HG02623 (cell line): ENCODE measurements at regions not wholly inside any gene's neighbourhood (a gene's known extent, or its start where the extent isn't known, plus 50 kb on each side); places are given as distances from the start of the nearest gene placed in this dataset.
A peak's percentile ranks its signal among the peaks of the same experiment; 100 is the strongest.

Experiments
- ATAC-seq: cut with Tn5 transposase; IDR thresholded peaks from one replicate; pipeline ENCODE4 v1.9.1; 2021; ENCODE audit warnings: moderate library complexity; ENCODE audit not compliant: unreplicated experiment

DNA sequence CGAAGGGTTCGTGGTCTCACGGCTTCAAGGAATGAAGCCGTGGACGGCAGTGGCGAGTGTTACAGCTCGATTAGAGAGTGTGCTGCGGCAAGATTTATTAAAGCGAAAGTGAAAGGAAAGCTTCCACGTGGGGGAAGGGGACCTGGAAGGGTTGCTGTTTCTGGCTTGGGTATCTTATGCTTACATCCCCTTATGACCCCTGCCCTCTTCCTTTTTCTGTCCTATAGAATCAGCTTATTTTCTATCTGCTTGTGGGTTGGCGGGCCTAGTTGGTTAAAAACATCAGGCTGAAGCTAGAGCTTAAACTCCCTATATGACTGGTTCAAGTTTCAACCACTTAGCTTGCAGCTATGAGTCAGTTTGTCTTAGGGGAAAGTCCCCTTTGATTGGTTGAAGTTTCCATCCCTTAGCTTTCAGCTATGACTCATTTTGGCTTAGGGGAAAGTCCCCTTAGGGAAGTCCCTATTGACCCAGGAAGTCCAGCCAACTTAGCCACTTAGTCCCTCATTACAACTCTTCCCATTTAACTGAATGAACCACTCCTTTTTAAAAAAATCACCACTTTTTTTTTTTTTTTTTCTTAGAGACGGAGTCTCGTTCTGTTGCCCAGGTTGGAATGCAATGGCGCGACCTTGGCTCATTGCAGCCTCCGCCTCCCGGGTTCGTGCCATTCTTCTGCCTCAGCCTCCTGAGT is 1494.7 kb upstream of the TMEM132C start:
- ATAC-seq, result peak; percentile 70

DNA sequence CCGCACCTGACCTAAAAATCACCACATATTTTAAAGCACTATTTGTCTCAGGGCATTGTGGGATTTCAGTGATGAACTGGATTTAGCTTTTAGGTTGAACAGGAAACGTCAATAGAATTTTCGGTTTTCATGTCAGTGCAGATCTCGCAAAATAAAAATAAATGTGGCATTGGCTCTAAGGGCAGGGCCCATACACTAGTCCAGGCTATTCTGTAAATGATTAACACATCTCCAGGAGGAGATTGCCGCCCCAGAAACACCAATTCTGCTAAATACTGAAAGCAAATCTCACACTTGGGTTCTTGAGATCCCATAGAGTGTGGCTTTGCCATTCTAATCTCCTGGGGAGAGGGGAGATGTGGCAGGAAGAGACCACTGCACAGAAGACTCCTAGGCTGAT is 1494.0 kb upstream of the TMEM132C start:
- no peak for ATAC-seq

DNA sequence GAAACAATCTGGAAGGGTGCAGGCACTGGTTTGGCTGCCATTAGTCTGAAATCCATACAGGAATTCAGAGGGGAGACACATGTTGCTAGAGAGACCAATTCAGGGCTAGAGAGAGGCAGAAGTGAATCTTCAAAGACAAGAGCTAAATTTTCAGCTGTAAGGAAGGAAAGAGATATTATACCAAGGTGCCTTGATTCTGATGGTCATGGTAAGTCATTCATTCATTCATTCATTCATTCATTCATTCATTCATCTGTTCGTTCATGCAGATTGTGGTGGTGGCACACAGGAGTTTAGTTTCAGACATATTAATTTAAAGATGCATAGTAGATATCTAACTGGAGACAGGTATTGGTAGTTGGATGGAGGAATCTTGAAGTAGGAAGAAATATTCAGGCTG is 1493.5 kb upstream of the TMEM132C start:
- ATAC-seq, result no peak

DNA sequence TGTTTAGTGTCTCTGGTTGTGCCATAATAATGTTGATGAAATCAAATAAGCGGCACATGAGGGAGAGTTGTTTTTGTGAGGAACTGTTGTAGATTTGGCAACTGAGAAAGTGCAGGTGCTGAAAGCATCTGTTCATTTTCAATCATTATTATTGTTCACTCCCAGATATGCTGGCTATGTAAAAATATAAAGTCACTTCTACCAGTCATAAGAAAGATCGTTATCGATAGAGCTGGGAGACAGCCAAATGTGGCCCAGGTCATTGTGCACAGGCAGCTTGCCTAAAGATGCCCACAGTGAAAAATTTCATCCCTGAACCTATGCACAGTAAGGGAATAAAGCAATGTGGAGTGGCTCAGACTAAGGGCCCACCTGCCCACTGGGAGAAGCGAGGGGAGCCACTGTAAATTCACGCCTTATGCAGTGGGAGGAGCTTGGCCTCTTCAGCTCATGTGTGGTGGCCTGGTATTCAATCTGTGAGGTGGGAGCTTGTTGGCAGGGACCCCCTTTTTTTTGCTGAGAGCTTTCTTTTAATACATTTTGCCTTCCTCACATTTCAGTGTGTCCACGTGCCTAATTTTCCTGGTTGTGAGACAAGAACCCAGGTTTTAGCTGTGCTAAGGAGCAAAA is 1490.8 kb upstream of the TMEM132C start:
- ATAC-seq, result no peak

DNA sequence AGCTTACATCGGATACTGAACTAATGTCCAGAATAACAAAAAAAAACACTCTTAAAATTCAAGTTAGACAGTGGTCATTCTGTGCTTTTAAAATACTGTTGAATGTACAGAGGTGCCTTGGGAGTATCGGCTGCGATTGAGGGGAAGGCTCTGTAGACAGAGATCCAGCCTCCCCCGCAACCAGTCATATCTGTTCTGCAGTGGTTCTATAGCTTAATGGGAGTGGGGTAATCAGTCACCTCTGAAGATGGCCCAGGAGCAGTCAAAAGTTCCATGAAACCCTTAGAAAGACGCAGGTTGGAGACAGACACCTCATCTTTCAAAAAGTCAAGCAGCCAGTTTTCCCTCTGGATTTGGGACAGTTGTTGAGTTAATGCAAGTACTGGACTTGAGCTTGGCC is 1486.6 kb upstream of the TMEM132C start:
- no peak for ATAC-seq

DNA sequence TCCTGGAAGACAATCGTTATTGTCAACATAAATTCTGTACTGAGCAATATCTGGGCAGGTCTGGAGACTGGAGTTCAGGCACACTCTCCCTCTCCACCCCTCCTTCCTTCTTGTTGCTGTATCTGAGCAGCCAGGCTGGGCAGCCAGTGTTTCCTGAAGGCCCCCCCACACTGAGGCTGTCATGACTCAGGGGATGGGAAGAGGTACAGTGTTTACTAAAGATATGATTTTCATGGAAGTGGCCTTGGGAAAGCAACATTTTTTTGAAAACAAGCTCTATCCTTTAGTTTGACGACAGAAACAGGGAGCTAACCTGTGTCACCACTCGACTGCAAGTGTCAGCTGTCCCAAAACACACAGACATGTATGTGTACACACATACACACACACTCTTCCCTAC is 1485.4 kb upstream of the TMEM132C start:
- ATAC-seq, result no peak

DNA sequence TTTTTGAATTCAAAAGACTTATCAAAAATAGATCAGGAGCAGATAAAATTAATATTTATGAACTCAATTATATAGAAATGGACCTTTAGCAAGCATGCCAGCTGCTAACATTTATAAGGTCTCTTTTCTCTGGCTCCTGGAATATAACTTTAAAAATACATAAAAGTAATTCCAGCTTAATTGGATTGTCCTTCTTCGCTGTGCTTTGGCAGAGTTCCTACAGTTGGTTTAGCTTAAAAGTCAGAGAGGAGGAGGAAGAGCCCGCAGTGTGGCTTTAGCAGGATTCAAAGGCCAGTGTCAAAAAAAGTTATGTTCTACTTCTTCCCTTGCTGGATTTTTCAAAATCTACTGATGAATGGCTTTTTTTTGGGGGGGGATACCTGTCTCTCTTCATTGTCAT is 1484.9 kb upstream of the TMEM132C start:
- ATAC-seq, result no peak

DNA sequence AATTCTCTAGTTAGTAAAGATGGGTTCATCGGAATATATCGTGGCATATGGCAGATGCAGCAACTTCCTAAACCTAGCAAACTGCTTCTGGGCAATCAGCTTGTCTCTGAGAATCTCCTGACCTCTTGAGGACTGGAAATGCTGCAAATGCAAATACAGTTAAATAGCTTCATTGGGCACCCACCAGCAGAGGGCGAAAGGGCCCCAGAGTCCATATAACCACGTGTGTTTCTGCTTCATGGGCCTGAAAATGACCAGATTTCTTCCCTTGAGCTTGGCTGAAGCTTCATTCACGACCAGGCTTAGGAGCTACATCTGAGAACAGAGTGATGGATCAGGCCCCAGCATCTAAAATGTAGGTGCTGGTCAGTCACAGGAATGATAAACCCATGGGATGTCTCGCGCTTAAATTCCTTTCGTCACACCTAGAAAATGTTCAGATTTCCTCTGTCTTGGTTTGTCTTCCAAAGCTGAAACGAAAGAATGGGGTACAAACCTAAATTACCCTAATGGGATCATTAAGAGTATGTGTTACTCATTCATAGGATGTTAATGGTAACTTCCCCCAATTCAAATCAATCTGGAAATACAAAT is 1482.5 kb upstream of the TMEM132C start:
- no peak for ATAC-seq

DNA sequence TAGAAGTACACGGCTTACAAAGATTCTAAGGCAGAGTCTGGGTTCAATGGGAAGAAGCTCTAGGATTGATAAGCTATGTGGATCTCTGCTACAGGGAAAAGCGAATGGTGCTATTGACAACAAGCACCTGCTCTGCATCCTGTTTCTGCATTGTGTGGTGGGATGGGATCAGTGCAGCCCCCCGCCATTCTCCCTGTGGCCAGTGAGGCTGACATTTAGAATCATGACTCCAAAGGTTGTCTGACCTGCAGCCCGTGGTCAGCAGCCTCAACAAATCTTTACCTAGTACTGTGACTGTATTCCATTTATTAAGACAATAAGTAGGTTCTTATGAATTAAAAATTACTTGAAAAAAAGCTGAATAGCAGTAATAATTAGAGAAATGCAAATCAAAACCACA is 1477.0 kb upstream of the TMEM132C start:
- no peak for ATAC-seq

- no peak for ATAC-seq
These were observed 1475.8 kb upstream of the TMEM132C start for GRCh38 chr12:126791122-126791521.

DNA sequence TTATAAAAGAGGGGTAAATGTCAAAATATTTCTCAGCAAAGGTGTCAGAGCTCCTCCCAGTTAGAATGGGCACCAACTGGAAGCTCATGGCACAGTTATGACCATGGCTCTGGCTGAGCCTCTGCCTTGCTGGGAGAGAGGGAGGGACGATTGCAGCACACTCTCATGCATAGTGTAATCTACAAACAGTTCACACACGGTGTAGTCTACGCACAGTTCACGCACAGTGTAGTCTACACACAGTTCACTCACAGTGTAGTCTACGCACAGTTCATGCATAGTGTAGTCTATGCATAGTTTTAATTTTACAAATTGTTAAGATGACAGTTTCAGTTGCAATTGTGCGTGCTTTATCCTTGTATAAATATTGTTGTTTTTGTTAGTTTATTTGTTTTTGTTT is 1474.6 kb upstream of the TMEM132C start:
- no peak for ATAC-seq

GRCh38 chr12:126797525-126797924 is 1469.4 kb upstream of the TMEM132C start:
- no peak for ATAC-seq

DNA sequence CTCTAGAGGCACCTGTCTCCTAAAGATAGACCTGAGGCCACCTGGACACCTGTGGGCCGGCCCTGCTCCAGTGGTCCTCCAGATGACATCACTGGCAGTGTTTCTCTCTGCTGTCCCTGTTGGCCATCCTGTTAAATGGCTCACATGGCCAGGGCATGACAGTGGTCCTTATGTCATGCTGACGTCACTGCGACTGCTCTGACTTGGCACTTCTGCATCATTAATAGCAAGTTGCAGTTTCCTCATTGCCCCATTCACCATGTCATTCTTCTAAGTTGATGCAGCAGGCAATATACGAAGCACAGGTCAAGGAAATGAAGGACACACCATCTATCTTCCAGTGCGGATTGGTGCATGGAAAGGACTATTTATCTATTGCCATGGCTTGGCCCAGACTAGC is 1468.5 kb upstream of the TMEM132C start:
- ATAC-seq, result no peak

GRCh38 chr12:126807312-126807865 is 1459.6 kb upstream of the TMEM132C start:
- ATAC-seq, result no peak

GRCh38 chr12:126811391-126811790 is 1455.6 kb upstream of the TMEM132C start:
- ATAC-seq, result no peak

DNA sequence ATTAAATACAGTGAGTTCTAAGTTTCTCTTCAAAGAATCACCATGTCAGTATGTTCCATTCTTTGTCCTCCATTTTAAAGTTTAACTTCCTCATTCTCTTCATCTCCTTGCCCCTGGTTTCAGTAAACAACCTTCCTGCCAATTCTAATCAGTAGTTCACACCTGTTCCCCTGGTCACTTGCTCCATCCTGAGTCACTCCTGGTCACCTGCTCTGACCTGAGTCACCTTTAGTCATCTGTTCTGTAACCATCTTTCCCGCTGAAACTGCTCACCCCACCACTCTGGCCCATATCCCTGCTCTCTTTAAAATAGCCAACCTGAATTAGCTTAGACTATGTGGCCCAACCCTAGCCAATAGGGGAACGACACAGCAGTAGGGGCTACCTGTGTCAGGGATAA is 1447.4 kb upstream of the TMEM132C start:
- ATAC-seq, result no peak

GRCh38 chr12:126830778-126831680 is 1435.9 kb upstream of the TMEM132C start:
- ATAC-seq, result no peak

DNA sequence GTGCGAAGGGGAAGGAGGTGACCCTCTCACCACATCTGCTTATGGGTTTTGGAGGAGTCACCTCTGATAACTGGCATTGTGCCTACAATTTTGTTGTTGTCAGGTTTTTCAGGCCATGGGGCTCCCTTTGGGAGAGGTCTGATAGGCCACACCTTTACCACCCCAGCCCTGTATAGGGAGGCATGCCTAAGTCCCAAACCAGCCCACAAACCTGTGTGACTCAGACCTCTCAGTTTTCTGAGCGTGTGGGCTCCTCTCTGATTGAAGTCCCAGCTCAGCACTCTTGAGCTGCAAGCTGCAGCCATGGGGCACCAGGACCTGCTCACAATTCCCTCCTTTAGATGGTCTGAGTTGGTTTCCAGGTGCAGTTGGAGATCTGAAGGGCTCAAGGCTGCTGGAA is 1429.3 kb upstream of the TMEM132C start:
- ATAC-seq, result no peak

DNA sequence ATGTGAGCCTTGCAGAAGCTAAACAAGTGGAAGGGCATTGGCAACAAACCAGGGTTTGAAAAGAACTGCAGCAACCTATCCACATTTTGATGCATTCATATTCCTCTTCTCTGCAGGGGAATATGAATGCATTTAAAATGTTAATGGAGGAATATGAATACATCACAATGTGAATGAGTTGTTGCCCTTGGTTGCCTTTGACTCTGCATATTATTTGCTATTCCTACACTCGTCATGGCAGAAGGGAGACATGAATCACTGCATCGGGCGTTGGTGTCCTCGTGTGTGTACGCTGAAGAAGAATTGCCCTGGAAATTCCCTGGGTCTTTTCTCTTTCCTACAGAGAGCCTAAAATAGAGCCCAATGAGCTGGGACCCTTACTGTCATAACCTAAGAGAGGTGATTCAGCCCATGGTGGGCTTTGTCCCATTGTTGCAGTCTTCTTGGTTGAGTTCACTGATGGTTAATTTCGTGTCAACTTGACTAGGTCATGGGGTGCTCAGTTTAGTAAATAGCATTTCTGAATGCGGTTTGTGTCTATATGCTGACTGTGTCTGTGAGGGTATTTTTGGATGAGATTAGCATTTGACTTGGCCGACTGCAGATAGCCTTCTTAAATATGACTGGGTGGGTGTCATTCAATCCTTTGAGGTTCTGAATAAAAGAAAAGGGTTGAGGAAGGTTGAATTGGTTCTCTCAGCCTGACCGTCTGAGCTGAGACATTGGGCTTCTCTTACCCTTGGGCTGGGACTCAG is 1422.9 kb upstream of the TMEM132C start:
- no peak for ATAC-seq

DNA sequence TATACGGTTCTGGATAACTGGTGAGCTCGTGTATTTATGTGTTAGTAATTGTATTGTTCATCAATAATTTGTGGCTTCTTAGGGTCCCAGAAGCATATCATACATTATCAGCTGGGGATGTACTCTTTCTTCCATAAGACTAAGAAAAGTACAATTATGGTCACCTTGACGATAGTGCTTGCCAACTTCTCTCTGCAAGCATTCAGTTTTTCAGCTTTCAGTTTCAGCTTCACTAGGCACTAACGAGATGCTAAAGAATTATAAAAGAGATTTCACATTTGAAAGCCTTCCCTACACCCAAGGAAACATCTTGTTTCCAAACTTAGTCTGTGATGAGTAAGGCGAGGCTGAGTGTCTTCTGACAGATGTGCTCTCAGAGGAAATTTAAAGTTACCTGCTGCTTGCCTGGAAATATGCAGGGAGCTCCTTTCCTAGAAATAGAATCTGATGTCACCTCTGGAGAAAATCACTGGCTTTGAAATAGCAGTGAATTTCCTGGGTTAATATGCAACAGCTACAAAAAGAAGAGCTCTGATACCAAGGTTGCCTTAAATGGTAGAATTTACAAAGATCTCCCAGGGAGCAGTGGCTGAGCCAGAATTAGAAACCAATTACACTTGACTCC is 1419.9 kb upstream of the TMEM132C start:
- ATAC-seq, result no peak
